ENCODE measurements at regions not wholly inside any gene's neighbourhood (a gene's known extent, or its start where the extent isn't known, plus 50 kb on each side); places are given as distances from the start of the nearest gene placed in this dataset.

DNA sequence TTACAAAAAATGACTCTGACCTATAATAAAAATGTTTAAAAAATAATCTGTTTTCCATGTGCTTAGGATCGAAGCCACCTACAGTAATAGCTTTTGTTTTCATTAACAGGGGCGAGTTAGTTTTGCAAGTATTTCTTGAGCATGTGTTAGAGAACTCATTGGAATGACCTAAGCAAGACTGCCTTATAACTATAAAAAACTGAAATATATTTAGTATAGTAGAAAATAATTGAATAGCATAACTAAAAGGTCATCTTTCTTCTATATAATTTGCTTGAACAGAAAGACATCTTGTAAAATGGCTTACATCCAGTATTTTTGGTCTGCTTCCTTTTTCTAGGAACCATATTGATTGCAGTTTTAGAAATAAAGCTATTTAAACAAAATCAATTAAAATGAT lies 241.5 kb upstream of the NRIP1 start:
- TF ChIP-seq MAFK (IDR thresholded peaks at IDR 0.05; ENCODE audit: low read depth, low read length) = no peak
- TF ChIP-seq MAZ (IDR thresholded peaks at IDR 0.05; ENCODE audit: borderline replicate concordance, low read depth, low read length) = no peak
- no peak for TF ChIP-seq RAD21 (IDR thresholded peaks at IDR 0.05; ENCODE audit: low read length)
- no peak for TF ChIP-seq POLR2A (IDR thresholded peaks at IDR 0.05; ENCODE audit: low read depth, low read length)
- no peak for TF ChIP-seq RCOR1 (IDR thresholded peaks at IDR 0.05; ENCODE audit: insufficient replicate concordance, low read length)
- TF ChIP-seq, protein P1, sequence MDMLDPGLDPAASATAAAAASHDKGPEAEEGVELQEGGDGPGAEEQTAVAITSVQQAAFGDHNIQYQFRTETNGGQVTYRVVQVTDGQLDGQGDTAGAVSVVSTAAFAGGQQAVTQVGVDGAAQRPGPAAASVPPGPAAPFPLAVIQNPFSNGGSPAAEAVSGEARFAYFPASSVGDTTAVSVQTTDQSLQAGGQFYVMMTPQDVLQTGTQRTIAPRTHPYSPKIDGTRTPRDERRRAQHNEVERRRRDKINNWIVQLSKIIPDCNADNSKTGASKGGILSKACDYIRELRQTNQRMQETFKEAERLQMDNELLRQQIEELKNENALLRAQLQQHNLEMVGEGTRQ (IDR thresholded peaks at IDR 0.05; ENCODE audit: low read depth, low read length) = no peak
- no peak for TF ChIP-seq CTCF (conservative IDR thresholded peaks at IDR 0.05; ENCODE audit: low read depth, low read length)
- no peak for TF ChIP-seq BHLHE40 (IDR thresholded peaks at IDR 0.05; ENCODE audit: low read depth, low read length)
- no peak for TF ChIP-seq ELK1 (IDR thresholded peaks at IDR 0.05; ENCODE audit: borderline replicate concordance, low read depth, low read length)

All from IMR-90 (cell line).